Prostate gland (tissue), 2 donors: ENCODE measurements at regions not wholly inside any gene's neighbourhood (a gene's known extent, or its start where the extent isn't known, plus 50 kb on each side); places are given as distances from the start of the nearest gene placed in this dataset.

Experiments
- DNase-seq: peaks from one replicate; pipeline ENCODE4 v3.0.0-alpha.2; 2019; ENCODE audit warnings: low spot score
- H3K27ac ChIP-seq, 2 donors: fragments of 200-600 bp; sonication (generic); 2 replicates each; pipeline ENCODE4 v1.5.1; 2017 to 2019
- H3K27me3 ChIP-seq: fragments of 200-600 bp; sonication (generic); replicated peaks from 2 replicates; pipeline ENCODE4 v1.5.1; 2019; ENCODE audit not compliant: insufficient read depth
- H3K36me3 ChIP-seq, 2 donors: fragments of 200-600 bp; sonication (generic); 1 replicate in 1 of 2; 2 replicates in 1 of 2; pipeline versions ENCODE4 v1.5.1 to v1.8.1; 2017 to 2019
- H3K4me1 ChIP-seq: fragments of 200-600 bp; sonication (generic); replicated peaks from 2 replicates; pipeline ENCODE4 v1.5.1; 2019
- H3K4me3 ChIP-seq, 2 donors: fragments of 200-600 bp; sonication (generic); 2 replicates each; pipeline ENCODE4 v1.5.1; 2017 to 2019
- H3K9me3 ChIP-seq: fragments of 200-600 bp; sonication (generic); 2 replicates; pipeline ENCODE4 v1.5.1; 2017
- POLR2A ChIP-seq: fragments of 450-650 bp; IDR thresholded peaks from one replicate; pipeline ENCODE4 v1.6.1; 2016; ENCODE audit warnings: antibody characterized with exemption, mild to moderate bottlenecking
- POLR2AphosphoS5 ChIP-seq: sonication (generic); formaldehyde crosslinking; IDR thresholded peaks from one replicate; pipeline ENCODE4 v1.6.1; 2017; ENCODE audit warnings: antibody characterized with exemption
- WGBS: methylation state at CpG from one replicate; pipeline ENCODE4 v1.1.5; 2018; 5-methylcytosine and 5-hydroxymethylcytosine counted together
- intact Hi-C: fragments of 100-400 bp; cut with DNase I; formaldehyde crosslinking; loops from one replicate; pipeline ENCODE4 v1.14.2; 2022
- TF ChIP-seq, protein P1 (sequence below), 4 experiments: fragments of 200-600 bp in 2 of 4; fragments of 450-650 bp in 2 of 4; sonication (generic) in 2 of 4; IDR thresholded peaks; 1 replicate in 3 of 4; 2 replicates in 1 of 4; pipeline ENCODE4 v1.5.1; 2016 to 2019; ENCODE audit warnings: antibody characterized with exemption in 4 of 4, mild to moderate bottlenecking in 2 of 4, moderate library complexity in 2 of 4

DNA sequence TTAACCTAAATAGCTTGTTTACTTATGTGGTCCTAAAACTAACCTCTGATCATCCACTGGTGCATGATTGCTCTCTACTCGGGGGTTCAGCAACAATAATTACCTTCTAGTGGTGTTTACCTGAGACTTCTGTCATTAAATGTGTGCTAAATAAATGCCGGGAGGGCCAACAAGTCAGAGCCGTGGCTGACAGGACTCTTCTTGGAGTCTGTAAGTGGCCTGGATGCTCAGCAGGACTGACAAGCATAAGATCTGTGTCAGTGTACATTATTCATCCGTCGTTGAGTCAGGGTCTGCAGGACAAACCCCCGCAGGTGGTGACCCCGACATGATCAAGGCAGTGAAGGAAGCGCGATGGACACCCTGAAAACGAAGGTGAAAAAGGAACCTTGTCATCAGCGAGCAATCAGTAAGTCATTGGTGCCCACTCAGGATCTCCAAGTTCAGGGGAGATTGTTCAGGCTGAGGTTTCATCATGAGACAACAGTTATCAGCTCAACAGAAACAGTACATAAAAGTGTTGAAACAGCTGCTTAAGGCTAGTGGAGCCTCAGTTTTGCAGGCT, 1466.9 kb downstream of the UQCRFS1 start:
- Histone ChIP-seq H3K27me3 (no peaks in the 10 kb centered on the region), H3K27ac (no peak overlapping the region), H3K4me3 (no peak overlapping the region), H3K4me1 (no peaks in the 10 kb centered on the region), H3K9me3 (no peaks in the 10 kb centered on the region), H3K36me3 (no peaks in the 10 kb centered on the region)
- no peak for DNase-seq
- WGBS: 80% methylated on average over 11 of the region's 11 CpGs
- TF ChIP-seq POLR2AphosphoS5: no peak
- TF ChIP-seq, protein P1, sequence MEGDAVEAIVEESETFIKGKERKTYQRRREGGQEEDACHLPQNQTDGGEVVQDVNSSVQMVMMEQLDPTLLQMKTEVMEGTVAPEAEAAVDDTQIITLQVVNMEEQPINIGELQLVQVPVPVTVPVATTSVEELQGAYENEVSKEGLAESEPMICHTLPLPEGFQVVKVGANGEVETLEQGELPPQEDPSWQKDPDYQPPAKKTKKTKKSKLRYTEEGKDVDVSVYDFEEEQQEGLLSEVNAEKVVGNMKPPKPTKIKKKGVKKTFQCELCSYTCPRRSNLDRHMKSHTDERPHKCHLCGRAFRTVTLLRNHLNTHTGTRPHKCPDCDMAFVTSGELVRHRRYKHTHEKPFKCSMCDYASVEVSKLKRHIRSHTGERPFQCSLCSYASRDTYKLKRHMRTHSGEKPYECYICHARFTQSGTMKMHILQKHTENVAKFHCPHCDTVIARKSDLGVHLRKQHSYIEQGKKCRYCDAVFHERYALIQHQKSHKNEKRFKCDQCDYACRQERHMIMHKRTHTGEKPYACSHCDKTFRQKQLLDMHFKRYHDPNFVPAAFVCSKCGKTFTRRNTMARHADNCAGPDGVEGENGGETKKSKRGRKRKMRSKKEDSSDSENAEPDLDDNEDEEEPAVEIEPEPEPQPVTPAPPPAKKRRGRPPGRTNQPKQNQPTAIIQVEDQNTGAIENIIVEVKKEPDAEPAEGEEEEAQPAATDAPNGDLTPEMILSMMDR (IDR thresholded peaks at IDR 0.05): no peak
- no peak for TF ChIP-seq POLR2A
- intact Hi-C loops: no loop called here

DNA sequence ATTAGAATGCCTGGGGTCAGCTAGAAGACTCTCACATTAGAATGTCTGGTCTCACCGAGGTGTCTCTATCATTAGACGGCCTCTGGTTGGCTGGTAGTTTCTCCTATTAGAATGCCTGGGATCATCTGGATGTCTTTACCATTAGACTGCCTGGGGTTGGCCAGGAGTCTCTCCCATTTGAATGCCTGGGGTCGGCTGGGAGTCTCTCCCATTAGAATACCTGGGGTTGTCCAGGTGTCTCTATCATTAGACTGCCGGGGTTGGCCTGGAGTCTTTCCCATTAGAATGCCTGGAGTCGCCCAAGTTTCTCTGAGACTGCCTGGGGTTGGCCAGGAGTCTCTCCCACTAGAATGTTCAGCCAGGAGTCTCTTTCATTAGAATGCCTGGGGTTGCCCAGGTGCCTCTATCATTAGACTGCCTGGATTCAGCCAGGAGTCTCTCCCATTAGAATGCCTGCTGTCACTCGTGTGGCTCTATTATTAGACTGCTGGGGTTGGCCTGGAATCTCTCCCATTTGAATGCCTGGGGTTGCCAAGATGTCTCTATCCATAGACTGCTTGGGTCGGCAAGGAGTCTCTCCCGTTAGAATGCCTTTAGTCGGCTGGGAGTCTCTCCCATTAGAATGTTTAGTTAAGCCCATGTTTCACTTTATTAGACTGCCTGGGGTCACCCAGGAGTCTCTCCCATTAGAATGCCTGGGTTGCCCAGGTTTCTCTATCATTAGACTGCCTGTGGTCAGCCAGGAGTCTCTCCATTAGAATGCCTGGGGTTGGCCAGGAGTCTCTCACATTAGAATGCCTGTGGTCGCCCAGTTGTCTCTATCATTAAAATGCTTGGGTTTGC, 1467.8 kb downstream of the UQCRFS1 start:
- intact Hi-C loops: no loop called here
- no peaks in the 10 kb centered on the region for H3K9me3 ChIP-seq
- WGBS: 73% methylated on average over 10 of the region's 10 CpGs
- H3K4me3 ChIP-seq: no peak overlapping the region
- DNase-seq: no peak
- no peaks in the 10 kb centered on the region for H3K4me1 ChIP-seq
- H3K36me3 ChIP-seq: no peaks in the 10 kb centered on the region
- H3K27ac ChIP-seq: no peak overlapping the region
- TF ChIP-seq POLR2AphosphoS5 (no peak), POLR2A (no peak)
- TF ChIP-seq, protein P1 (IDR thresholded peaks at IDR 0.05): no peak
- no peaks in the 10 kb centered on the region for H3K27me3 ChIP-seq

DNA sequence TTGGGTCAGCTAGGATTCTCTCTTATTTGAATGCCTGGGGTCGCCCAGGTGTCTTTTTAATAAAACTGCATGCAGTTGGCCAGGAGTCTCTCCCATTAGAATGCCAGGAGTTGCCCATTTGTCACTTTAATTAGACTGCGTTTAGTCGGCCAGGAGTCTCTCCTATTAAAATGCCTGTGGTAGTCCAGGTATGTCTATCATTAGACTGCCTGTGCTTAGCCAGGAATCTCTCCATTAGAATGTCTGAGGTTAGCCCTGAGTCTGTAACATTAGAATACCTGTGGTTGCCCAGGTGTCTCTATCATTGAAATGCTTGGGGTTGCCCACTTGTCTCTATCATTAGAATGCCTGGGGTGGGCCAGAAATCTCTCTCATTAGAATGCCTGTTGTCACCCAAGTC, 1470.9 kb downstream of the UQCRFS1 start:
- no peaks in the 10 kb centered on the region for H3K4me1 ChIP-seq
- intact Hi-C loops: no loop called here
- DNase-seq: no peak
- TF ChIP-seq, protein P1 (IDR thresholded peaks at IDR 0.05): no peak
- TF ChIP-seq POLR2AphosphoS5 (no peak), POLR2A (no peak)
- WGBS: 64% methylated on average over 3 of the region's 3 CpGs
- H3K27ac ChIP-seq: no peak overlapping the region
- no peaks in the 10 kb centered on the region for H3K36me3 ChIP-seq
- no peak overlapping the region for H3K4me3 ChIP-seq
- no peaks in the 10 kb centered on the region for H3K9me3 ChIP-seq
- H3K27me3 ChIP-seq: no peaks in the 10 kb centered on the region

DNA sequence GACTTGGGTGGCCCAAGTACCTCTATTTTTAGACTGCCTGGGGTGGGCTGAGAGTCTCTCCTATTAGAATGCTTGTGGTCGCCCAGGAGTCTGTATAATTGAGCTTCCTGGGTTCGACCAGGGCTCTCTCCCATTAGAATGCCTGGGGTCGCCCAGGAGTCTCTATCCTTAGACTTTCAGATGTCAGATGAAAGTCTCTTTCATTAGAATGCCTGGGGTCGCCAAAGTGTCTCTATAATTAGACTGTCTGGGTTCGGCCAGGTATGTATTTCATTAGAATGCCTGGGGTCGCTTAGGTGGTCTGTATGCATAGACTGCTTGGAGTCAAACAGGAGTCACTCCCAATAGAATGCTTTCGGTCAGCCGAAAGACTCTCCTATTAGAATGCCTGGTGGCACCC, 1471.7 kb downstream of the UQCRFS1 start:
- 93% methylated on average over 8 of the region's 8 CpGs for WGBS
- Histone ChIP-seq H3K9me3 (no peaks in the 10 kb centered on the region), H3K4me1 (no peaks in the 10 kb centered on the region), H3K27me3 (no peaks in the 10 kb centered on the region), H3K4me3 (no peak overlapping the region), H3K36me3 (no peaks in the 10 kb centered on the region), H3K27ac (no peak overlapping the region)
- intact Hi-C loops: no loop called here
- no peak for DNase-seq
- TF ChIP-seq POLR2A (no peak), POLR2AphosphoS5 (no peak)
- TF ChIP-seq, protein P1 (IDR thresholded peaks at IDR 0.05): no peak

DNA sequence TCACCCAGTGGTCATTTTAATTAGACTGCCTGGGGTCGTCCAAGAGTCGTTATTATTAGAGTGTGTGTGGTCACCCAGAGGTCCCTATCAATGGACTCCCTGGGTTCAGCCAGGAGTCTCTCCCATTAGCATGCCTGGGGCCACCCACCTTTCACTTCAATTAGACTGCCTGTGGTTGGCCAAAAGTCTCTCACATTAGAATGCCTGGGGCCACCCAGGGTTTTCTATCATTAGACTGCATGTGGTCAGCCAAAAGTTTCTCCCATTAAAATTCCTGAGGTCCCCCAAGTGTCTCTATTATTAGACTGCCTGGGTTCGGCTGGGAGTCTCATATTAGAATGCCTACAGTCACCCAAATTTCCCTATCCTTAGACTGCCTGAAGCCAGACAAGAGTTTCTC, 1472.6 kb downstream of the UQCRFS1 start:
- Histone ChIP-seq H3K27me3 (no peaks in the 10 kb centered on the region), H3K4me1 (no peaks in the 10 kb centered on the region), H3K4me3 (no peak overlapping the region), H3K27ac (no peak overlapping the region), H3K36me3 (no peaks in the 10 kb centered on the region), H3K9me3 (no peaks in the 10 kb centered on the region)
- intact Hi-C loops: no loop called here
- no peak for DNase-seq
- TF ChIP-seq POLR2A (no peak), POLR2AphosphoS5 (no peak)
- TF ChIP-seq, protein P1 (IDR thresholded peaks at IDR 0.05): no peak
- 88% methylated on average over 3 of the region's 3 CpGs for whole genome bisulfite sequencing
